GM18907 (cell line): ENCODE measurements at regions not wholly inside any gene's neighbourhood (a gene's known extent, or its start where the extent isn't known, plus 50 kb on each side); places are given as distances from the start of the nearest gene placed in this dataset.

ENCODE experiments used
- ATAC-seq: cut with Tn5 transposase; IDR thresholded peaks from one replicate; pipeline ENCODE4 v1.9.1; 2021; ENCODE audit warnings: mild to moderate bottlenecking, moderate library complexity; ENCODE audit not compliant: unreplicated experiment

DNA sequence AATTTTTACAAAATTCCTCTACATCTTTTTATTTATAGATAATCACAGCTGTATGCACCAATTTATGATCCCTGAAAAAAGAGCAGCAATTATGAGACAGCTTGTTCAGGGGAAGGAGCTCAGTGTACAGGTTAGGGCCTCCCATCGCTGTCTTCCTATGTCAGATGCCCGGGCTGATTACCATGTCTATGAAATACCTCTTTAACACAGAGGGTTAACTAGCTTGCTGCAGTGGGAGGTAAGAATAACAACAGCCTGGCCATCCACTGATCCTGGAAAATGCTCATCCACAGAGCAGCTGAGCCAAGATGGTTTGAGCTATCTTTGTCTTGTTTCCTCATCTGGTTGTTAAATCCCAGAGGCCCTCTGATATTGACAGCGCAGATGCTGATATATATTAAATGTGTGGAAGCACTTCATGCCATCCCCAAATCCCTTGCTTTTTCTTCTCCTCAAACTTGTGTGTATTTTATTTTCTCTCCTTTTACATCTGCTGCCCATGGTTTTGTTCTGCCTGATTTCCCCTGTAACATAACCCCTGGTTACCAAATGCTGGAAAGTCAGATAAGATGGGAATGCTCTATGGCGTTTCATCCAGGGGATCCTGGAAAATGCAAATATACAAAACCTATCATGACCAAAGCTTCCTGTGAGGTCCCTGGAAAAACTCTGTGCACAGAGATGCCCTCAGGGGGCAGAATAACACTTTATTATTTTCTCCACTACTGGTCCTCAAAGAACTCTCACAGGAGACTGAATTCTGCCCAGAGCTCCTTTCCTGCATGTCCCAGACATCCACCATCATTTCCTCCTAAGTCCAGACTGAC is 85.8 kb upstream of the PUDP start:
- ATAC-seq = no peak

DNA sequence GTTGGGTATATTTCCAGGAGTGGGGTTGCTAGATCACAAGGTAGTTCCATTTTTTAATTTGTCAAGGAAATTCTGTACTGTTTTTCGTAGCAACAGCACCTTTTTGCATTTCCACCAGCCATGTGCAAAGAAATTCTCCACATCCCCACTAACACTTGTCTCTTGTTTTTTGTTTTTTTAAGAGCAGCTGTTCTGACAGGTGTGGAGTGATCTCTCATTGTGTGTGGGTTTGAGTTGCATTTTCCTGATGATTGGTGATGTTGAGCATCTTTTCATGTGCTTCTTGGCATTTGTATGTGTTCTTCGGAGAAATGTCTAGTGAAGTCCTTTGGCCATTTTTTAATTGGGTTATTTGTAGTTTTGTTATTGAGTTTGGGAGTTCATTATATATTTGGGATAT is 80.3 kb upstream of the PUDP start:
- no peak for ATAC-seq

DNA sequence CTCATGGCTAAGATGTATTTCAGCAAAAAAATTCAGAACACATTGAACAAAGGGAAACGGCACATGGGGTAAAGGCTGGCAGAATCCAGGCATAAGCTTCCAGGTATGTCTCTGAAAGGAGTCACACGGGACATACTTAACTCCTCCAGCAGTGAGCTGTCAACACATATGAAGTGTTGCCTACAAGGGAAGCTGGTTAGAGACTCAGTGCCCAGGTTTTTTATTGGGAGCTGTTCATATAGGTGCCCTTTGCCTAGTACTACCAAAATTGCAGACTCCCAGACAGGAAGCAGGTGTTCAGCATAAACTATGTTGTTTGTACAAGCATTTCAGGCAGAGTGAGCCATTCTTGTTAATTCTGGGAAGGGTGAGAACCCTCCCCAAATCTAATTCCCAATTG is 77.4 kb upstream of the PUDP start:
- no peak for ATAC-seq

DNA sequence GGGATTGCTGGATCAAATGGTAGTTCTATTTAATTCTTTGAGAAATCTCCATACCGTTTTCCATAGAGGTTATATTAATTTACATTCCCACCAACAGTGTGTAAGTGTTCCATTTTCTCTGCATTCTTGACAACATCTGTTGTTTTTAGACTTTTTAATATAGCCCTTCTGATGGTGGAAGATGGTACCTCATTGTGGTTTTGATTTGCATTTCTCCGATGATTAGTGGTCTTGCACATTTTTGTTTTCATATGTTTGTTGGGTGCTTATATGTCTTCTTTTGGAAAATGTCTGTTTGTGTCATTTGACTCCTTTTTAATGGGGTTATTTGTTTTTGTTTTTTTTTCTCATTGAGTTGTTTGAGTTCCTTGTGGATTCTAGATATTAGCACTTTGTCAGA is 75.3 kb upstream of the PUDP start:
- ATAC-seq = no peak

DNA sequence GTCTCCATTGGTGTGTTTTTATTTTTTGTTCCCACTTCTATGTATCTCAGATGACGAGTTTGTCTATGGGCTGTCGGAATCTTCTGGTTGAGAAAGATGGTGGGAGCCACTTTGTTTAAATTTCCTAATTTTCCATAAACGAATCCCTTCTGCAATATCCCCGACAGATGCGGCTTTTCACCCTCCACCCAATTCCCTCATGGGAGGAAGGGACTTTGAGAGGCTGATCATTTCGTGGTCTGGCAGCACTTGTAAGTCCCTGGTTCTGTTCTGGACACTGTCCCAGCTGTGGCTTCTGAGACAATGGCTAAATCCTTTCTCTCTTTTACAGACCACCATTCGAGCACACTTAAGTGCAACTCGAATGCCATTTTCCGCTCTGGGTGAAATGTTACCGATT is 72.2 kb upstream of the PUDP start:
- ATAC-seq = no peak

DNA sequence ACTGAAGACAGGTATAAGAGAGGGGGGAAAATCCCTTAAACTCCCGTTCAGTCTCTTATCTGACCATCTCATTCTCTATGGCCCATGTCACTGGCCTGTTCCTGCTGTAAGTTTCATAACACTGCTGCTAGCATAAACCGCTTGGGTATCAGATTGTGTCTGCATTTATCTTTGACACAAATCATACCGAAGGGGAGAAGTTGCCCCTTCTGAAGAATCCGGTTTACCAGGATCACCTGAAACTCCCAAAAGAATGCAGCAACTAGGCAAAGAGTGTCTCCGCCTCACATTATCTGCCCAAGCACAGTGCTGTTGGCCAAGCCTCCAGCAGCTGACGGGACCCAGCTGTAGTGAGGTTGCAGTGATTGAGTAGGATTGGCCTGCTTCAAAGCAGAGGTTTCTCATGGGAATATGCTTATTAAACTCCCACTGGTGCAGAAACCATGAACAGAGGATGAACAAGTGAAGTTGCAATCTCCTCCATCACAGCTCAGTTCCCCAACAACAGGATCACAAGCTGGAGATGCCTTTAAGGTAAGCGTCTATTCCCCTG is 71.3 kb upstream of the PUDP start:
- ATAC-seq = no peak

DNA sequence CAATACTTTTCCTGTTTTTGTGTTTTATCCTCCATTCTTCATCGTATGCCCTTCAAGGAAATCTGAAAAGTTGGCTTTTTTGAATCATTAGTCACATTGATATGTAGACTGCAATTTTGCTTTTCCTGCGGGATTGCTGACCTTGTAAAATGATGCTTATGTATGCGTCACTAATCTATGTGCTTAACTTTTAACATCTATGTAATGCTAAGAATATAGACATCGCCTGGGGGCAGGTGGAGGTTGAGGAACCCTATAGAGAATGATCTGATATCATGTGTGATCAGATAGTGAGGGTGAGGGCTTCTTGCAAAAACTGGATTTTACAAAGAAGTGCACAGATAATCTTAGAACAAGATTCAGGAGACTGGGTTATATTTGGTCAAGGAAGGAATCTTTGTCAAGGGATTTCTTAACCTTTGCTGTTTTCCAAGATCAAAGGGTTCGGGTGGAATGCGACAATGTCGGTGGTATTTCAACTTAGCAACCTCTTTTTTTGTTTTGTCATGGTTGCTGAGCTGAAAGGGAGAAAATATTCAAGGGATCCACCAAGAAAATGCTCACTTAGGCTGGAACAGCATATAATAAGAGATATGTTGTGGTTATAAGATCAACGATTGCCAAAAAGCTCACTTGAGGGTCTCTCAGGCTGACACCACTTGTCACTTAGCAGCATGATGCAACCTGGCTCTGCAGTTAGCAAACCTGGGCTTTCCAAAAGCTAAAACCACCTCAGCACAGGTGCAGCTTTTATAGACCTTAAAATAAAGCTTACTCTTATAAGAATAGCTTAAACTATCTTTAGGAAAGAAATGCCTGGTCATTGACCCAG is 70.6 kb upstream of the PUDP start:
- ATAC-seq = no peak

DNA sequence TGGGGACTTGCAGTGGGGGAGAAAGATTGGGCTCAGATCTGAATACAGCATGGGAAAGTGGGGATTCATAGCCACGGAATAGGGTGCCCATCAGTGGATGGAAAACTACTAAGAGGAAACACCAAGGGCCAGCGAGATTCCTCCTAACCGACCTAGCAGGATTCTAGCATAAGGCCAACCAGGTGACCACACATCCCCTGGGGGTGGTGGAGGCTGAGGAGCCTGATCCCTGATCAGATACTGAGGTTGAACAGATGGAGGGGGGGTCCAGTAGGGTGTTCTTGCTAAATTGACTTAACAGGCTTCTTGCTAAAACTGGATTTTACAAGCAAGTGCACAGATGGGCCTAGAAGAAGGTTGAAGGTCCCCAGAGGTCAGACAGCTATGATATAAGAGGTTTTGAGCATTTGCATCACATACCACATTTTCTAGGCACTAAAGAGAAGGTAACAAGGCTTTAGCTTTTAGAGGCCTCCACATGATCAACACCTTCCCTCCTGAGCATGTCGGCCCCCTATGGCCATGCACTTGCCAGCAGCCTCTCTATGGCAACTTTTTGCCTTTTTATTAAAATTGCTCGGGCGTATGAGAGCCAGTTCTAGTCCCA is 69.1 kb upstream of the PUDP start:
- ATAC-seq = no peak

DNA sequence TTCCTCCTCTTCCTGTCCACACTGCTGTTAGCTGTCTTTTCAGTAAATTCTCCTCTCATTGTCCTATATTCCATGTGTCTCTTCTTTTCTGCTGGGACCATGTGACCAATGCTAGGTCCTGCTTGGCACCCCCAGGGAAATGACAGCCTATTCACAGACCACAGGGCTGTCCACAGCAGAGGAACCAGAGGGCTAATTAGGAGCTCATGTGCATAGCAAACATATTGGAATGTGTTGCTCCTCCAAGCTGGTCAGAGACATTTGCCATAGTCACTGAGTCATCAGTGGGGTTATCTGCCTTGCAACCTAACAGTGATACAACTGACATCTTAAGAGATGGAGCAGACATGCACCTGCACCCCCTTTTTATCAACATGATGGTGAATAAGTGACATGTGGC is 67.9 kb upstream of the PUDP start:
- no peak for ATAC-seq

DNA sequence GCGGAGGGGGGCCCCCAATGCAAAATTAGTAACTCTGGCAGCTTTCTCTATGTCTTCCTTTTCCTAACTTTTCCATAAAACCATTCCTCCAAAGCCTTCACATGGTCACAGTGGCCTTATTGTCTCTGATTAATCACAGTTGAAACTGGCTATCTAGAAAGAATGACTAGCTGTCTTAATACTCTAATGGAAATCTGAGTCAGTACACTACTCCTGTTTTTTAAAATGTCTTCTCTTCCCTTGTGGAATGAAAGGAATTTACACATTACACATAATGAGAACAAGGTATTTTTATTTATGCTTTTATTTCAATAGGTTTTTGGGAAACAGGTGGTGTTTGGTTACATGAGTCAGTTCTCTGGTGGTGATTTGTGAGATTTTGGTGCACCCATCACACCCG is 66.3 kb upstream of the PUDP start:
- no peak for ATAC-seq

DNA sequence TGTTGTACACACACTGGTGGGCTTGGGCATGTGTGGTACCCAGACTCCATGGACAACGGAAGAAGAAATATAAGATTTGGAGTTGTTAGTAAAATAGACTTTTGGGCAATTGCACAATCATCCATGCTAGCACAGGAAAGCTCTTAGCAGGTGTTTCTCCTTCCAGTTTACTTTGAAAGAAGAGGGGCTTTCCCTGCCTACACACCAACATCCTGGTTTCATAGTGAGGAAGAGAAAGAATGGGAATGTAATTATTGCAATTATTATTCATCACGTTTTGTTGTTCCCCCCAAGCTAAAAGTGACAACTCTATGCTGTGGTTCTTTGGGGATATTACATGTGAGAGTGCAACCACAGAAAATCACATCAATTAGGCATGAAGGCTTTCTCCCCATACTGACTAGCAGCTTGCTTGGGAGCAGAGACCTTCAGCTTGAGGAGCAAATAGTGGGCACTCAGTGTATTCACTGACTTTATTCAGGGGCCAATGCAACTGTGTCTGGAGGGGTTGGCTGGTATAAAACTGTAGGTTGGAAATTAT is 57.2 kb upstream of the PUDP start:
- ATAC-seq = no peak

DNA sequence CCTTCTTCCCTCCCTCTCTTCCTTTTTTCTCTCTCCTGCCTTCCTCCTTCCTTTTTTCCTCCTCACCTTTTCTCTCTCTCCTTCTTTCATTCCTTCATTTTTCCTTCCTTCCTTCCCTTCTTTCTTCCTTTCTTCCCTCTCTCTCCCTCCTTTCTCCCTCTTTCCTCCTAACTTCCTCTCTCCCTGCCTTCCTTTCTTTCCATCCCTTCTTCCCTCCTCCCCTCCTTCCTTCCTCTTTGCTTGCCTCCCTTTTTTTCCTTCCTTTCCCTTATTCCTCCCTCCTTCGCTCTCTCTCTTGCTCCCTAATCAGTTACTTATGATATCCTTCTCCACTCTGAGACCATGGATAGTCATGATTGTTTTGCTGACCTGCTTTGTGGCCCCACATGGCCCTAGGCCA is 56.7 kb upstream of the PUDP start:
- no peak for ATAC-seq

DNA sequence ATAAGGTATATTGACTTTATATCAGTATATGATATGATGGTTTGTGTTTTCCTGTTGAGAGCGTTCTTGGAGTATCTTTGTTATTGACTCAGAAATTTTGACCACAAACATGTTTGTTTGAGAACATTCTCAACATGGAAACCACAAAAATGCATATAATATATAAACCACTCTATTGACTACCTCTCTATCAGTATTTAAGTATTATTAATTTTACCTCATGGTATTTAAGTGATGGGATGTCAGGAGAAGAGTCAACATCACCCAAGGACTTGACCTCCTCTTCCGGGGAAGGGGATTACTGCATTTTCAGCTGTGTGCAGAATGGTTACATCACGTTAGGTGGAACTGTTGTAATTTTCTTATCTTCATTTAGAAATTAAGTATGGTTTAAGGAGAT is 54.3 kb upstream of the PUDP start:
- ATAC-seq = no peak

DNA sequence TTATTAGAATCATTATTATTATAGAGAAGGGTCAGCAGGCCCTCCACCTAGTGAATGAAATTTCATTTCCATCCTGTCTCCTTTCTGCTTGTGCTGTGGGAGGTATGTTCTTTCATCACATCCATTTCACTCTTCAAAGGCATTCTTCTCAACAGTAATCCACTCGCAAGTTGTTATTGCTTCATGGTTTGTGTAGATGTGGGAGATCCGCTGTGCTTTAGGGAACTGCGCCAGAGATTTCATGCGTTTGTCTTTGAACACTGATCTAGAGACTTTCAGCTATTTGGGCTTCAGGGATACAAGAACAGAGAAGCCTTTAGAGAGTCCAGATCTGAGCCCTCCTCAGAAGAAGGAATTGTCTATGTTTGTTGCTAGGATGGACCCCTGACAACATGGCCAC is 53.5 kb upstream of the PUDP start:
- no peak for ATAC-seq

DNA sequence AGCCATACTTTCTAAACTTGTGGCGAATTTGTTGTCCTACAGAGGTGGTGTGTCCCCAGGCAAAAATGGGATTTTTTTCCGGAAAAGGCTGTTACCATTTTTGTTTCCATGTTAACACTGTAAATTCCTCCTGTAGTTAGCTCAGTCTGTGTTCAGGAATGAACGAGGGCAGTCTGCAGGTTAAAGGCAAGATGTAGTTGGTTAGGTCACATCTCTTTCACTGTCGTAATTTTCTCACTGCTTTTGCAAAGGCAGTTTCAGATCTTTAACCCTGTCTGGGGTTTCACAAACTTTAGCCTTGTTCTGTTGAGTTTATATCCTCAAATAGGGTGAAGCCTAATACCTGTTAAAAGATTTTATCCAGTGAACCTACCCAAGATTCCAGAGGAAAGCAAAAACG is 50.5 kb upstream of the PUDP start:
- ATAC-seq = no peak
